AG10803 (cell line): ENCODE measurements at regions not wholly inside any gene's neighbourhood (a gene's known extent, or its start where the extent isn't known, plus 50 kb on each side); places are given as distances from the start of the nearest gene placed in this dataset.

Experiments used
- DNase-seq: peaks from one replicate; pipeline ENCODE4 v3.0.0; 2010; ENCODE audit warnings: low read depth
- H3K4me3 ChIP-seq: 2 replicates; pipeline ENCODE4 v1.5.1; 2011; ENCODE audit warnings: mild to moderate bottlenecking, low read length, control low read depth
- TF ChIP-seq, protein P1 (sequence below): conservative IDR thresholded peaks from 2 replicates; pipeline ENCODE4 v1.5.1; 2011; ENCODE audit warnings: mild to moderate bottlenecking, low read length, control low read depth, inconsistent platforms

DNA sequence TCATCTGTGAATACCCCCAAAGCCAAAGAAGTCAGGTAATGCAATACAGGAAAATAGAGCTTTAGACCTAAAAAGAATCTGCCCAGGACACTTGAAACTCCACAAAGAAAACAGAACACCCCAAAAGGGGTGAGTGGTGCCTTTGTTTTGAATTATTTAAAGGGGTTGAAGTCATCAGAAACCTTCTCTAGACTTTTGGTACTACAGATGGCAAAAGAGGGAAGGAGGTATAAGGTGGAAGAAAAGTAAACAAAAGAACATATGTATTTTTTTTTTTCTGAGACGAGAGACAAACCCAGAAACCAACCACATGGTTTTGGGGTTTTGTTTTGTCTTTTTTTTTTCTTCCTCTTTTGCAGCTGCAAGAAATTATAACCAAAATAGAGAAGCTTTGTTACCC lies 1477.8 kb downstream of the C4orf33 start:
- DNase-seq = no peak
- no peak overlapping the region for H3K4me3 ChIP-seq
- TF ChIP-seq, protein P1, sequence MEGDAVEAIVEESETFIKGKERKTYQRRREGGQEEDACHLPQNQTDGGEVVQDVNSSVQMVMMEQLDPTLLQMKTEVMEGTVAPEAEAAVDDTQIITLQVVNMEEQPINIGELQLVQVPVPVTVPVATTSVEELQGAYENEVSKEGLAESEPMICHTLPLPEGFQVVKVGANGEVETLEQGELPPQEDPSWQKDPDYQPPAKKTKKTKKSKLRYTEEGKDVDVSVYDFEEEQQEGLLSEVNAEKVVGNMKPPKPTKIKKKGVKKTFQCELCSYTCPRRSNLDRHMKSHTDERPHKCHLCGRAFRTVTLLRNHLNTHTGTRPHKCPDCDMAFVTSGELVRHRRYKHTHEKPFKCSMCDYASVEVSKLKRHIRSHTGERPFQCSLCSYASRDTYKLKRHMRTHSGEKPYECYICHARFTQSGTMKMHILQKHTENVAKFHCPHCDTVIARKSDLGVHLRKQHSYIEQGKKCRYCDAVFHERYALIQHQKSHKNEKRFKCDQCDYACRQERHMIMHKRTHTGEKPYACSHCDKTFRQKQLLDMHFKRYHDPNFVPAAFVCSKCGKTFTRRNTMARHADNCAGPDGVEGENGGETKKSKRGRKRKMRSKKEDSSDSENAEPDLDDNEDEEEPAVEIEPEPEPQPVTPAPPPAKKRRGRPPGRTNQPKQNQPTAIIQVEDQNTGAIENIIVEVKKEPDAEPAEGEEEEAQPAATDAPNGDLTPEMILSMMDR = no peak

DNA sequence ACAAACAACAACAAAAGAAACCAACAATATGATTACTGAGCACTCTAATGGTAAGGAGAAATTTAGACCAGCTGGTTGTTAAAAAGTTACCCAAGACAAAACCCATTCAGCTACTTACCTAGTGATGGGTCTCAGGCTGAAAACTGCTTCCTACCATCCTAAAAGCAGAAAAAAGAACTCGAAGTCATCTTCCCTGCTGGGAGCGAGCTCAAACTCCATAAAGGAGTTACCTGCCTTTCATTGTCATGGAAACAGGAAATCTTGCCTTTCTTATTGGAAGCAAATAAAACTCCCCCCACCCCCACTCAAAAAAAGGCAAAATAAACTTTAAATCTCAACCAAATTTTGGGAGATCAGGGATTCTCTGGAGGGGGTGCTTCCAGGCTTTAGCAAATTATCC lies 1478.3 kb downstream of the C4orf33 start:
- TF ChIP-seq, protein P1 = no peak
- no peak for DNase-seq

GRCh38 chr4:130576218-130576617 lies 1480.3 kb downstream of the C4orf33 start:
- DNase-seq = no peak
- no peak overlapping the region for H3K4me3 ChIP-seq
- TF ChIP-seq, protein P1 = no peak

More for the DNA sequence above, 1478.3 kb downstream of the C4orf33 start:
- H3K4me3 ChIP-seq = no peak overlapping the region

GRCh38 chr4:130591091-130591490 lies 1495.1 kb downstream of the C4orf33 start:
- no peak overlapping the region for H3K4me3 ChIP-seq
- DNase-seq = no peak
- TF ChIP-seq, protein P1 = no peak

- no peak for DNase-seq
- no peak overlapping the region for H3K4me3 ChIP-seq
- TF ChIP-seq, protein P1 = no peak
These were observed 1504.8 kb downstream of the C4orf33 start for GRCh38 chr4:130600706-130601105.

- H3K4me3 ChIP-seq = no peak overlapping the region
- DNase-seq = no peak
- TF ChIP-seq, protein P1 = no peak
These were observed 1507.1 kb downstream of the C4orf33 start for GRCh38 chr4:130603043-130603442.

DNA sequence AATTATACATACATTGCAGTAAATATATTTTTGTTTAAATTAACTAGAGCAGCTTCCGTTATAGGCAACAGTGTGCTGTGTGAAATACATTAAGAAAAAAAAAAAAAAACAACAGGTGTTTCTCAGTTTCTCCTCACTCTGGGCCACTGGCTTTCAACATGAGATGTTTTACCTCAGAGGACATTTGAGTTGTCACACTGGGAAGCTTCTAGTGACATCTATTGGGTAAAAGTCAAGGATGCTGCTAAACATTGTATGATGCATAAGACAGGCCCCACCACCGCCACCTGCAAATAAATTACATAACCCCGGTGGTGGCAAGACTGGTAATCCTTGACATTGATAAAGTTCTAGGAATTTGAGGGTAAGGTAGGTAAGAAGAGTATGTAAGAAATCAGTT lies 1512.2 kb downstream of the C4orf33 start:
- DNase-seq = no peak
- TF ChIP-seq, protein P1 = no peak
- H3K4me3 ChIP-seq = no peak overlapping the region
